Activated naive CD8-positive, alpha-beta T cell (primary cell): ENCODE measurements at regions not wholly inside any gene's neighbourhood (a gene's known extent, or its start where the extent isn't known, plus 50 kb on each side); places are given as distances from the start of the nearest gene placed in this dataset.
"Not testable (repeated sequence)": the region's sequence is repeated elsewhere in the genome, so short reads cannot be mapped to it uniquely, and the experiment has no call there.

ENCODE experiments used
- H3K27ac Mint-ChIP-seq: one replicate; pipeline ENCODE4 v1.8.0; 2021; ENCODE audit warnings: mixed read lengths
- H3K27me3 Mint-ChIP-seq: one replicate; pipeline ENCODE4 v1.8.0; 2021; ENCODE audit warnings: mixed read lengths
- H3K36me3 Mint-ChIP-seq: one replicate; pipeline ENCODE4 v1.8.0; 2021; ENCODE audit warnings: mixed read lengths
- H3K4me1 Mint-ChIP-seq: one replicate; pipeline ENCODE4 v1.8.0; 2021; ENCODE audit warnings: low read depth, mixed read lengths
- H3K4me3 Mint-ChIP-seq: one replicate; pipeline ENCODE4 v1.8.0; 2021; ENCODE audit warnings: mild to moderate bottlenecking, mixed read lengths
- H3K9me3 Mint-ChIP-seq: one replicate; pipeline ENCODE4 v1.8.0; 2021; ENCODE audit warnings: low read depth, mixed read lengths

- Mint-ChIP-seq H3K36me3 (peaks cover 8% of the 10 kb centered on the region), H3K4me1 (no peaks in the 10 kb centered on the region), H3K27ac (no peak overlapping the region), H3K27me3 (peaks cover 2% of the 10 kb centered on the region), H3K4me3 (no peak overlapping the region), H3K9me3 (peaks cover 13% of the 10 kb centered on the region)
These were observed 95.0 kb downstream of the FAM53A start for GRCh38 chr4:1589098-1589497.

- Mint-ChIP-seq H3K4me1 (no peaks in the 10 kb centered on the region), H3K9me3 (peaks cover 13% of the 10 kb centered on the region), H3K4me3 (no peak overlapping the region), H3K27me3 (peaks cover 2% of the 10 kb centered on the region), H3K36me3 (peaks cover 8% of the 10 kb centered on the region), H3K27ac (no peak overlapping the region)
These were observed 95.8 kb downstream of the FAM53A start for GRCh38 chr4:1588306-1588705.

GRCh38 chr4:1584498-1584897 is 99.6 kb downstream of the FAM53A start:
- H3K36me3 Mint-ChIP-seq, result peaks cover 2% of the 10 kb centered on the region
- no peak overlapping the region for H3K4me3 Mint-ChIP-seq
- peaks cover 5% of the 10 kb centered on the region for H3K9me3 Mint-ChIP-seq
- H3K4me1 Mint-ChIP-seq, result peaks cover 4% of the 10 kb centered on the region
- no peaks in the 10 kb centered on the region for H3K27me3 Mint-ChIP-seq
- H3K27ac Mint-ChIP-seq, result no peak overlapping the region

DNA sequence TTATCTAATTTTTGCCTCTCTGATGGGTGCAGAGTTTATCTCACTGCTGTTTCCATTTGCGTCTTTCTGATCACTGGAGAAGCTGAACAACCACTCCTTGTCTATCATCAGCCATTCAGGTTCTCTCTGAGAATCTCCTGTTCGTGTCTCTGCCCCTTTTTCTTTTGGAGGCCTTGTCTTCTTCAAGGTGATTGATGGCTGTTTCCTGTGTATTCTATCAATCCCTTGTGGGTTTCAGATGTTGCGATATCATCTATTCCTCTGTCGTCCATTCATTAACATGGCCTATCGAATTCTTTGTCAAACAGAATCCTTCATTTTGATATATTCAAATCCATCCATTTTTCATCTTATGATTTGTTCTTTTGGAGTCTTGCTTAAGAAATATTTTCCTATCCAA is 100.3 kb downstream of the FAM53A start:
- Mint-ChIP-seq H3K27me3 (no peaks in the 10 kb centered on the region), H3K27ac (peak overlapping the region; percentile 38), H3K4me1 (peaks cover 4% of the 10 kb centered on the region), H3K36me3 (peaks cover 2% of the 10 kb centered on the region), H3K9me3 (peaks cover 2% of the 10 kb centered on the region), H3K4me3 (no peak overlapping the region)

- Mint-ChIP-seq H3K27me3 (no peaks in the 10 kb centered on the region), H3K4me3 (no peak overlapping the region), H3K4me1 (peaks cover 4% of the 10 kb centered on the region), H3K36me3 (no peaks in the 10 kb centered on the region), H3K9me3 (no peaks in the 10 kb centered on the region), H3K27ac (peak overlapping the region; percentile 41)
These were observed 100.9 kb downstream of the FAM53A start for GRCh38 chr4:1583051-1583785.

GRCh38 chr4:1582227-1582626 is 101.9 kb downstream of the FAM53A start:
- no peaks in the 10 kb centered on the region for H3K36me3 Mint-ChIP-seq
- no peaks in the 10 kb centered on the region for H3K9me3 Mint-ChIP-seq
- H3K27me3 Mint-ChIP-seq, result no peaks in the 10 kb centered on the region
- no peak overlapping the region for H3K27ac Mint-ChIP-seq
- peaks cover 4% of the 10 kb centered on the region for H3K4me1 Mint-ChIP-seq
- no peak overlapping the region for H3K4me3 Mint-ChIP-seq

DNA sequence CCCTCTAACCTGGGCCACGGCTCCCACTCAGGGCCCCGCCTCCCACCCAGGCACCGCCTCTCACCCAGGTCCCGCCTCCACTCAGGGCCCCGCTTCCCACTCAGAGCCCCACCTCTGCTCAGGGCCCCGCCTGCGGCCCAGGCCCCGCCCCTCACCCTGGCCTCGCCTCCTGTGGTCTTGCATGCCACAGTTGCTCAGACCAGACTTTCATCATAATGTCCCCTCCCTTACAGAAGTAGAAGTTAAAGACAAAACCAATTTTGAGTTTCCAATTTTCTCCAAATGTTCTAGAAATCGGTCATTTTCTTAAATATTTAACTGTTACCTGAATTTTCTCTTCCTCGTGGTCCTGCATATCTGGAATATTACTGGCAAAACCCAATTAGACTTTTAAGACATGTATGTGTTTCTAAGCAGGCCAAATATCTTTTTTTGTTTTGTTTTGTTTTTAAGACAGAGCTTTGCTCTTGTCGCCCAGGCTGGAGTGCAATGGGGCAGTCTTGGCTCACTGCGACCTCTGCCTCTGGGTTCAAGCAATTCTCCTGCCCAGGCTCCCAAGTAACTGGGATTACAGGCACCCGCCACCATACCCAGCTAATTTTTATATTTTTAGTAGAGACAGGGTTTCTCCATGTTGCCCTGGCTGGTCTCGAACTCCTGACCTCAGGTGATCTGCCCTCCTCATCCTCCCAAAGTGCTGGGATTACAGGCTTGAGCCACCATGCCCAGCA is 102.8 kb downstream of the FAM53A start:
- not testable (repeated sequence) for H3K9me3 Mint-ChIP-seq, H3K36me3 Mint-ChIP-seq, H3K27ac Mint-ChIP-seq, H3K4me1 Mint-ChIP-seq, H3K27me3 Mint-ChIP-seq
- peak overlapping the region; percentile 48 for H3K4me3 Mint-ChIP-seq

DNA sequence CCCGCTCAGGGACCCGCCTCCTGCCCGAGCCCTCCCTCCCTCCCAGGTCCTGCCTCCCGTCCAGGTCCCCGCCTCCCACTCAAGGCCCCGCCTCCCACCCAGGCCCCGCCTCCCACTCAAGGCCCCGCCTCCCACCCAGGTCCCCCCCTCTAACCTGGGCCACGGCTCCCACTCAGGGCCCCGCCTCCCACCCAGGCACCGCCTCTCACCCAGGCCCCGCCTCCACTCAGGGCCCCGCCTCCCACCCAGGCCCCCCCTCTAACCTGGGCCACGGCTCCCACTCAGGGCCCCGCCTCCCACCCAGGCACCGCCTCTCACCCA is 103.5 kb downstream of the FAM53A start:
- not testable (repeated sequence) for H3K9me3 Mint-ChIP-seq, H3K36me3 Mint-ChIP-seq, H3K27me3 Mint-ChIP-seq, H3K27ac Mint-ChIP-seq, H3K4me1 Mint-ChIP-seq, H3K4me3 Mint-ChIP-seq

DNA sequence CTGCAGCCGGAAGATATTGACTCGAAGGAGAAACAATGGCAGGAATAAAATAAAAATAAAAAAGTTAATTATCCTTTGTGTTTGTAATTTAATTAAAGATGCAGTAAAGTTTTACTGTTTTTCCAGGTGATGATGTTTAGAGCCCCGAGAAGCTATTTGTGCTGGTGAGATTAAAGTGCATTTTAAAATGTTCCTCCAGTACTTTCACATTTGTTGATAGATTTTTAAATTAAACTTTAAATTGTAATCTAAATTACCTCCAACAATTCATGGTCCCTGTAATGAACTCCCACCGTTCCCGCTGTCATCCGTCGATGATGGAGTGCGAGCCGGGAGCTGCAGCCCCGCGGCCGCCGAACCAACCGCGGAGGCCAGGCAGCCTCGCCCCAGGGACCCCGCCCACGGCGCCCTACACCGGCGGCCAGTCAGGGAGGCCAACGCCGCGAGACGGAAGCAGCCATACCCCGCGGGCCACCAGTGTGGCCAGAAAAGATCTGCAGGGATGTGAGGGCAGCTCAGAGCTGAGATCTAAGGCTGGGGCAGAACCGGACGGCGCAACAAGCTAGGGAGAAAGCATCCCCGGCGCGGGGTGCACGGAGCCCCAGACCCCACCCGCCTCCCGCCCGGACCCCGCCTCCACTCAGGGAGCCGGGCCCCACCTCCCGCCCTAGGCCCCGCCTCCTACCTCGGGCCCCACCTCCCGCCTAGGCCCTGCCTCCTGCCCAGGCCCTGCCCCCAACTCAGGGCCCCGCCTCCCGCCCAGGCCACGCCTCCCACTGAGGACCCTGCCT is 104.0 kb downstream of the FAM53A start:
- Mint-ChIP-seq H3K27me3 (no peaks in the 10 kb centered on the region), H3K27ac (peak overlapping the region; percentile 41), H3K36me3 (no peaks in the 10 kb centered on the region), H3K9me3 (no peaks in the 10 kb centered on the region), H3K4me1 (peaks cover 4% of the 10 kb centered on the region), H3K4me3 (peak overlapping the region; percentile 74)

DNA sequence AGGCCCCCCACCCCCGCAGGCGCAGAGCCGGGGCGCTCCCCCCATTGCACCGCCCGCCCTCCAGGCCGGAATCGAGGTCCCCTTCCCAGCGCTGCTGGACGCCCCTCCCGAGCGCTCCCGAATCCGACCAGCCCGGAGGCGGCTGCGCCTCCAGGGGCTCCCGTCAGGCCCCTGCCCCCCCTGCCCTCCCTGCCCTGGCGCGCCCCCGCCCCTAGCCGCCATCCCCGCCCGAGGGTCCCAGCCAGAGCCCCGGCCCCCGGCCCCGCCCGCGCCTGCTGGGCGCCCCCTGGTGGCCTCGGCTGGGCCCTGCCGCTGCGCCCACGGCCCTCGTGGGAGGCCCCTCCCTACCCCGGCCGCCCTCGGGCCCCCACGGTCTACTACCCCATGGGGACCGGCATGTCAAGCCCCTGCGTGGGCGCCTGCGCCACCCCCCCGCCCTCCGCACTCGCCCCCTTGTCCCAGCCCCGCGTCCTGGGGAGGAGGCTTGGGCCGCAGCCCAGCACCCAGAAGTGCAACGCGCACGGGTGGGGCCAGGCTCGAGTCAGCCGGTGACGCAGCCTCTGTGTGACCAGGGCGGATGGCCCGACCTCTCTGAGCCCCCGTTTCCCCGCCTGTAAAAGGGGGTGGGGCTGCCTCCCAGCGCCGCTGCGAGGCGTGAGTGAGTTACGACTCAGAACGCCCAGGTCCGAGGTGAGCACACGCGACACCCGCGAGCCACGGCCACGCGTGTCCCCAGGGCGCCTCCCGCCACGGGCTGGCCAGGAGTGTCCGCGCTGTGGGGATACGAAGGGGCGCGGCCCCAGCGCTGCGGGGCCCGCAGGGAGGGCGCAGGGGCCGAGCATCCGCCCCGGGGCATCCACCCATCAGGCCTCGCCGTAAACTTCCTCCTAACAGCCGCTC is 104.9 kb downstream of the FAM53A start:
- Mint-ChIP-seq H3K27ac (peak overlapping the region; percentile 54), H3K9me3 (no peaks in the 10 kb centered on the region), H3K27me3 (no peaks in the 10 kb centered on the region), H3K4me3 (peak overlapping the region; percentile 74), H3K4me1 (peaks cover 4% of the 10 kb centered on the region), H3K36me3 (no peaks in the 10 kb centered on the region)

DNA sequence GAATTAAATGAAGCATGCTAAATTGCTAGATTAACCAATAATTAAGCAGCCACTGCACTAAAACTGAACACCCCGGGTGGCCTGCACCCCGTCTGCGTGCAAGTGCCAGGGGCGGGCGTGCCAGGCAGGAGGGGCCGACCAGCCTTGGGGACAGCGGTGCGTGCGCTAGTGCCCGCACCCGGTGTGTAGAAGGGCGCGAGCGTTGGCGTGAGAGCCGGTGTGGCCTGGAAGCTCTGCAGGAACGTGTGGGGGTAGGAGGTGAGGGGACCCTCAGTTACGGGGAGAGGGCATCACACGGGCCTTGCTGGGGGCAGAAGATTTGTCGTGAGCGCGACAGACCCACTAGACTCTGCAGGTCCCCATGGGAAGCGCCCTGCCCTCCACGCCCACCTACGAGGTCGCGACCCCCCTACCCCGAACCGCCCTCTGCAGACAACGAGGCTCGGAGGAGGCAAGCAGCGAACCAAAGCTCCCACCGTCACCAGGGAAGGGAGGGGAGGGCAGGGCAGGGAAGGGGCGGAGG is 105.8 kb downstream of the FAM53A start:
- no peaks in the 10 kb centered on the region for H3K36me3 Mint-ChIP-seq
- no peak overlapping the region for H3K4me3 Mint-ChIP-seq
- H3K27ac Mint-ChIP-seq, result no peak overlapping the region
- no peaks in the 10 kb centered on the region for H3K9me3 Mint-ChIP-seq
- H3K4me1 Mint-ChIP-seq, result peaks cover 4% of the 10 kb centered on the region
- no peaks in the 10 kb centered on the region for H3K27me3 Mint-ChIP-seq

DNA sequence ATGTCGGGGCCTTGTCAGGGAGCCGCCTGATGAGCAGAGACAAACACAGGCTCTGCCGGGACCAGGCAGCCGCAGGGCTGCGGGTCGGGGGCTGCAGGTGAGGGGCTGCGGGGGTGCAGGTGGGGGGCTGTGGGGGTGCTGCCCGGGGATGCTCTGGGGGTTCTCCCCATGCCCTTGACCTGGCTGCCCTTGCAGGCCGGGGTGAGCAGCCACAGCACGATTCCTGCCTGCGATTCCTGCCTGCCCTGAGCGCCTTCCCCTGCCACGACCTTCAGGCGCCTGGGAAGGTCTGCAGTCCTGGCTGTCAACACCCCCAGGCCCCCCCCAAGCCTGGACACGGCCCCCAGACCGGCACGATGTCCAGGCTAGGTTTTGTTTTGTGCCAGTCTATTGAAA is 106.3 kb downstream of the FAM53A start:
- H3K36me3 Mint-ChIP-seq, result no peaks in the 10 kb centered on the region
- no peaks in the 10 kb centered on the region for H3K27me3 Mint-ChIP-seq
- H3K9me3 Mint-ChIP-seq, result no peaks in the 10 kb centered on the region
- H3K27ac Mint-ChIP-seq, result no peak overlapping the region
- H3K4me3 Mint-ChIP-seq, result no peak overlapping the region
- H3K4me1 Mint-ChIP-seq, result peaks cover 4% of the 10 kb centered on the region

GRCh38 chr4:1576961-1577821 is 106.9 kb downstream of the FAM53A start:
- no peaks in the 10 kb centered on the region for H3K27me3 Mint-ChIP-seq
- no peak overlapping the region for H3K4me3 Mint-ChIP-seq
- H3K27ac Mint-ChIP-seq, result no peak overlapping the region
- H3K9me3 Mint-ChIP-seq, result no peaks in the 10 kb centered on the region
- H3K36me3 Mint-ChIP-seq, result no peaks in the 10 kb centered on the region
- H3K4me1 Mint-ChIP-seq, result peaks cover 4% of the 10 kb centered on the region
